DOHH2 (cell line): ENCODE measurements at regions not wholly inside any gene's neighbourhood (a gene's known extent, or its start where the extent isn't known, plus 50 kb on each side); places are given as distances from the start of the nearest gene placed in this dataset.

Experiments
- EZH2phosphoT487 ChIP-seq: fragments of 200-600 bp; sonication (generic); IDR thresholded peaks from 2 replicates; pipeline ENCODE4 v1.6.1; 2017; ENCODE audit warnings: borderline replicate concordance, mild to moderate bottlenecking, antibody characterized with exemption, low read length, moderate library complexity, mixed read lengths
- TF ChIP-seq, protein P1 (sequence below): fragments of 200-600 bp; sonication (generic); IDR thresholded peaks from one replicate; pipeline ENCODE4 v1.5.1; 2014; ENCODE audit warnings: antibody characterized with exemption, mild to moderate bottlenecking, low read depth, low read length; ENCODE audit not compliant: poor library complexity, severe bottlenecking

- TF ChIP-seq, protein P1, sequence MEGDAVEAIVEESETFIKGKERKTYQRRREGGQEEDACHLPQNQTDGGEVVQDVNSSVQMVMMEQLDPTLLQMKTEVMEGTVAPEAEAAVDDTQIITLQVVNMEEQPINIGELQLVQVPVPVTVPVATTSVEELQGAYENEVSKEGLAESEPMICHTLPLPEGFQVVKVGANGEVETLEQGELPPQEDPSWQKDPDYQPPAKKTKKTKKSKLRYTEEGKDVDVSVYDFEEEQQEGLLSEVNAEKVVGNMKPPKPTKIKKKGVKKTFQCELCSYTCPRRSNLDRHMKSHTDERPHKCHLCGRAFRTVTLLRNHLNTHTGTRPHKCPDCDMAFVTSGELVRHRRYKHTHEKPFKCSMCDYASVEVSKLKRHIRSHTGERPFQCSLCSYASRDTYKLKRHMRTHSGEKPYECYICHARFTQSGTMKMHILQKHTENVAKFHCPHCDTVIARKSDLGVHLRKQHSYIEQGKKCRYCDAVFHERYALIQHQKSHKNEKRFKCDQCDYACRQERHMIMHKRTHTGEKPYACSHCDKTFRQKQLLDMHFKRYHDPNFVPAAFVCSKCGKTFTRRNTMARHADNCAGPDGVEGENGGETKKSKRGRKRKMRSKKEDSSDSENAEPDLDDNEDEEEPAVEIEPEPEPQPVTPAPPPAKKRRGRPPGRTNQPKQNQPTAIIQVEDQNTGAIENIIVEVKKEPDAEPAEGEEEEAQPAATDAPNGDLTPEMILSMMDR, result no peak
- no peak for TF ChIP-seq EZH2phosphoT487
Measured at GRCh38 chr10:23965123-23965522, 243.8 kb upstream of the KIAA1217 start.
